Fibroblast of peridontal ligament (primary cell): ENCODE measurements at regions not wholly inside any gene's neighbourhood (a gene's known extent, or its start where the extent isn't known, plus 50 kb on each side); places are given as distances from the start of the nearest gene placed in this dataset.

Experiments used
- DNase-seq: peaks from one replicate; pipeline ENCODE4 v3.0.0-alpha.2; 2010; ENCODE audit errors: extremely low read depth

- DNase-seq: no peak
Measured at GRCh38 chr12:43665091-43665490, 93.5 kb downstream of the PUS7L start.

- DNase-seq: no peak
Measured at GRCh38 chr12:43662736-43663135, 95.9 kb downstream of the PUS7L start.

- peak; percentile 35 for DNase-seq
Measured at GRCh38 chr12:43655586-43655985, 103.0 kb downstream of the PUS7L start.

- DNase-seq: no peak
Measured at GRCh38 chr12:43653917-43654316, 101.9 kb upstream of the ADAMTS20 start.

GRCh38 chr12:43653289-43653915 lies 101.4 kb upstream of the ADAMTS20 start:
- no peak for DNase-seq

- DNase-seq: no peak
Measured at GRCh38 chr12:43648636-43649035, 96.6 kb upstream of the ADAMTS20 start.

GRCh38 chr12:43638806-43639205 lies 86.8 kb upstream of the ADAMTS20 start:
- no peak for DNase-seq

GRCh38 chr12:43636725-43637463 lies 84.9 kb upstream of the ADAMTS20 start:
- no peak for DNase-seq

GRCh38 chr12:43621262-43621661 lies 69.3 kb upstream of the ADAMTS20 start:
- no peak for DNase-seq

GRCh38 chr12:43602738-43603137 lies 50.7 kb upstream of the ADAMTS20 start:
- DNase-seq: no peak
